ENCODE measurements at regions not wholly inside any gene's neighbourhood (a gene's known extent, or its start where the extent isn't known, plus 50 kb on each side); places are given as distances from the start of the nearest gene placed in this dataset.

GRCh38 chr9:115262477-115262876 lies 144.5 kb upstream of the TNC start:
- DNase-seq, result no peak

GRCh38 chr9:115262952-115263351 lies 145.0 kb upstream of the TNC start:
- no peak for DNase-seq

GRCh38 chr9:115263371-115264075 lies 145.6 kb upstream of the TNC start:
- DNase-seq, result no peak

- DNase-seq, result no peak
Measured at GRCh38 chr9:115264313-115264712, 146.4 kb upstream of the TNC start.

DNA sequence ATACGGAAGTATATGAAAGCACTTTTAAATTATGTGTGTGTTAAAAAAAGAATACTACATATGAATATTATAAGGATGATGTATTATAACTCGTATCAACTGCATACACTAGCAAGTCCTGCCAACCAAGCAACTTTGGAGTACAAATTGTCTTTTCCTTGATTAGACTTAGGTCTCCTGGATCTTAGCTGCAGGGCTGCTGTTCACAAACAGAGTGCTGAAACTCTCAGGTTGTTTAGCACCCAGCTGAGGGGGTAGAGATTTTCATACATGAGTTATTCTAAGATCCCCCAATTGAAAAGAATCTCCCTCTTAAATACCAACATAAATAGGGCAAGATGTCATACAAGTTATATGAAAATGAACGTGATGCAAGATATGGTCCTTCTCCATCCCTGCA lies 149.8 kb upstream of the TNC start:
- no peak for DNase-seq

DNA sequence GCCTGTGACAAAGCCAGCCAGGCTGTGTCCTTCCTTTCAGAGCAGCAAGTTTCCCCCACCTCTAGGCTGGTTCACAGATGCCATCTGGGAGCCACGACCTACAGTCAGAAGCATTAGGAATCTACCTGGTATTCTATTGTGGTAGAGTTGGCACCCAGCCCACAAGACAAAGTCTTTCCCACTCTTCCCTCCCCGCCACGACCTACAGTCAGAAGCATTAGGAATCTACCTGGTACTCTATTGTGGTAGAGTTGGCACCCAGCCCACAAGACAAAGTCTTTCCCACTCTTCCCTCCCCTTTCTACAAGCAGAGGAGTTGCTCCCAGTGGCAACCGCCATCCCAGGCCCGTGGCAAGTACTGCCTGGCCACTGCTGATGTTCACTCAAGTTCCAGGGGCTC lies 157.8 kb upstream of the TNC start:
- no peak for DNase-seq

DNA sequence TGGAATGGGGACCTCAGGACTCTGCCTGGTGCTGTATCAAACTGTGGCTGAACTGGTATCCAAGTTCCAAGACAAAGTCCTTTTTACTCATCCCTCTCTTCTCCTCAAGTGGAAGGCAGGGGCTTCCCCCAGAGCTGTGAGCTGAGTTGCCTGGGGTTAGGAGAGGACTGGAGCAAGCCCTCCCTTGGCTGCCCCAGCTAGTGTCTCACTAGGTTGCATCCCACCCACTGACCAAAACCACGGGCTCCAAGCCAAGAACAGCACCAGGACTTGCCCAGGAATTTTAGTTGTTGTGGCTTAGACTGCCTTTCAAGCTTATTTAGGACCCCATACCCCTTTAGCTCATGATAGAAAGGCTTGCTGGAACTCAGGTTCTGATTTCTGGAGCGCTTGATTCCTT lies 158.7 kb upstream of the TNC start:
- DNase-seq, result no peak

GRCh38 chr9:115277301-115277700 lies 159.3 kb upstream of the TNC start:
- no peak for DNase-seq

DNA sequence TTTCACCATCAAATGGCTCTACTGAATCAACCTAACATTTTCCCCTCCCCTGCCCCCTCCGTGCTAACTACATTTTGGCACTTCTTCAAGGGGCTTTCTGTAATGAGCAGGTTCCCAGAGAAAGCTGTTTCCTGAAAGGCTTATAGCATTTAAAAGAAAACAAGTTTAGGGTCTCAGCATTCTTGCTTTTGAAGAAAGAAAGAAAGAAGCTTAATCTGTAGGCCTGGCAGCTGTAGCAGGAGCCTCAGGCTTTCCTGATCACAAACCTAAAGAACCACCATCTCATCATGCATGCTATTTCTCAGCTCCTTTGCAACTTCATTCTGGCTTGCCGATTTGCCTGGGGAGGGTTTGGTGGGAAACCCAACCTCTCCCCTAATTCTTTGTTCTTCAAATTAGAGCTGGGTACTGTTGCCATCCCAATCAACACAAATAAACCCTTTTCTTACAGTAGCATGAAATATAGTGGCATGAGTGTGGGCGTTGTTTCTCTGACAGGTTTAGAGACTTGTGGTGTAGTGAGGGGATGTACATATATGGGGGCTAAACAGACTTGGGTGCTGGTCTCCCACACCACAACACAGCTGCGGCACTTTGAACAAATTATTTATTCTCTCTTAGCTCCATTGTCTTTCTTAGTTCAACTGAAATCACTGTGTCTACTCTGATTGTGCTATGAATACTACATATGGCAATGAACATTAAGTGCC lies 160.5 kb upstream of the TNC start:
- DNase-seq, result no peak

DNA sequence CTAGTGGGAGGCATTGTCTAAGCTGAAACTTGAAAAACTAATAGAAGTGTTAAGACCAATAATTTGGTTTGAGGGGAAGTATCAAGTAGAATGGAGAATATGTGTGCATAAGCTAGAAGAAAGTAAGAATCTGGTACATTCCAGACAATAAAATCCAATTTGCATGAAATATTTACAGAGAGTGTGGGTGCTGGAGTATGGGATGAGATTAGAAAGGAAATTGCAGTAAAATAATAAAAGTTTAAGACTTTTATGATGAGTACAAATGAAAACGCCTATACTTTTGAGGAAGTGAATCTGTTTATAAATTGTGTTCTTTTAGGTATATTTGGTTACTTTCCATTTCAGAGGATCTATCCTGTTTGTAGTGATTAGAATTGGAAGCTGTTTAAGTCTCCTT lies 165.4 kb upstream of the TNC start:
- no peak for DNase-seq

DNA sequence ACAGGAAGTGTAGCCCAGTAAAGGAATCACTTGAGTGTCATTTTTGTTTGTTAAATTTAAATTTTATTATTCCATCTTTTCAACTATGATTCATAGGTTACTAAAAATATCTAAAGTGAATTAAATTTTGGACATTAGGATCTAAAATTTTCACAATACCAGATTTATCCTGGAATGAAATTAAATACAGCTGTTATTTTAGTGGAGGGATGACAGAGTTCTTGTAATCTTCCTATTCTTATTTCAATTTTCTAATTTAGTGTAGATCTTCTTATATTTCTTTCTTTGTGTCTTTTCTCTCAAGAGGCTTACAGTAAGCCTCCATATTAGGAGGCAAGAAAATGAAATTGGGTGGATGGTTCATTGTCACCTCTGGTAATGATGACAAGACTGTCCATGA lies 167.9 kb upstream of the TNC start:
- DNase-seq, result no peak

DNA sequence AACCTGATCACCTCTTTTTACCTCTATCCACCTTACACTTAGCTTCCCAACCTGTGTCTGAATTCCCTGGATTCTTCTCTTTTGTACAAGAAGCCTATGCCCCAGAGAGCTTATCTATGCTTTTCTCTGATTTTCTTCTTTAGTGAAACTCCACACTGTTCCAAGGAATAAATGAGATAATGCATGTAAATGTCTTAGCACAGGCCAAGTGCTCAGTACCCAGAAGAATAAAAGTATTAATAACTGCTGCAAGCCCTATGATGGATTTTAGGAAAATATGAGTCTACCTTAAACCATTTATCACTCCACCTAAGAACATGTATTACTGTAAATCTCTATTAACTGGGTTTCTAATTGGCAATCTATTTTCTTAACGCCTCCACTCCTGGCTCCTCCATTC lies 168.5 kb upstream of the TNC start:
- DNase-seq, result no peak

GRCh38 chr9:115289757-115290208 lies 171.8 kb upstream of the TNC start:
- no peak for DNase-seq

DNA sequence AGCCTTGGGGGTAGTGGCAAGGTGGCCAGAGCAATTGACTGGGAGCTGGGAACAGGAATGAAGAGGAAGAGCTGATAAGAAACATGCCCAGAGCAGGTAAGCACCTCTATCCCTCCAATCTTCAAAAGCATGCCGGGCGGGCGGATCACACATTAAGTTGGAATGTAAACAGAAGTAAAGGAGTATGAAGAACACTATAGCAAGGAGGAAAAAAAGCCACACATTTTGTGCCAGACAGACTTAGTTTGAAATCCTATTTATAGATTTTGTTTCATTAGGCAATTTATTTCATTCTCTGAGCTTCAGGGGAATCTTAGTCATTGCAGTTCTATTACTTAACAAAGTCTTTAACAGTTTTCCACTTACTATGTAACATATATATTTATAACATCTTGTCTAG lies 173.9 kb upstream of the TNC start:
- no peak for DNase-seq

- no peak for DNase-seq
Measured at GRCh38 chr9:115292584-115293279, 174.8 kb upstream of the TNC start.

GRCh38 chr9:115295734-115296133 lies 177.8 kb upstream of the TNC start:
- DNase-seq, result no peak

GRCh38 chr9:115296831-115297565 lies 179.0 kb upstream of the TNC start:
- no peak for DNase-seq

DNA sequence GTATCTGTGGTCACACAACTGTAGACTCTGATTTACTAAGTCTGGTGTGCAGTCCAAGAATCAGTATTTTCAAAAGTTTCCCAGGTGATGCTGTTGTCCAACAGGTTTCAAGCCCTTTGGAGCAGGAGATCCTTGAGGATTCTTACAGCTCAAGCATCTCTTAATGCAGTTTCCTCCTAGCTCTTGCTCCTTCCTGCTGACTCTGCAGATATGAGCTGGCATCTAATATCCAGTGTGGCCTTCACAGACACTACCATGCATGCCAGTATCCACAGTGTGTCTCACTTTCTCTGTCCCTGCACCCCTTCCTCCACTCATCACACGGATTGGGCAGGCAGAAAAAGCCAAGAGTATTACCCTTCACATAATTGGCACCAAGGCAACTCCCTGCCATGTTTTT lies 182.2 kb upstream of the TNC start:
- DNase-seq, result no peak

GRCh38 chr9:115300874-115301273 lies 182.9 kb upstream of the TNC start:
- DNase-seq, result no peak

- DNase-seq, result no peak
Measured at GRCh38 chr9:115301581-115301980, 183.6 kb upstream of the TNC start.

DNA sequence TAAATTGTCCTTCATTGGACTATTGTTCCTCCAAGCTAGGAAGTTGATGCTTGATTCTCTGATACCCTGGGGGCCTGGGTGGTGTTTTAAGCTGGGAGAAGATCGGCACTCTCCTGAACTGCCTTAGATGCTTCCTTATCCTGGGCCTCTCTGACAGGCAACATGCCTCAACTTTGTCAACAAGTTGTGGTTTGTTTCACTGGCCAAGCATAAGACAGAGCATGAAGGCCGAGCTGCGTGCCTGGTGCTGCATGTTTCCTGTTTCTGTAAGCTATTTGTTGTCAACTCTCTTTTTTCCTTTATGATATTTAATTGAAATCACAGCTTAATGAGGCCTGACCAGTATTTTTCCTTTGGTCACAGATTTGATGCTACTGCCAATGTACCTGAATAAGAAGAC lies 187.6 kb upstream of the TNC start:
- DNase-seq, result no peak

DNA sequence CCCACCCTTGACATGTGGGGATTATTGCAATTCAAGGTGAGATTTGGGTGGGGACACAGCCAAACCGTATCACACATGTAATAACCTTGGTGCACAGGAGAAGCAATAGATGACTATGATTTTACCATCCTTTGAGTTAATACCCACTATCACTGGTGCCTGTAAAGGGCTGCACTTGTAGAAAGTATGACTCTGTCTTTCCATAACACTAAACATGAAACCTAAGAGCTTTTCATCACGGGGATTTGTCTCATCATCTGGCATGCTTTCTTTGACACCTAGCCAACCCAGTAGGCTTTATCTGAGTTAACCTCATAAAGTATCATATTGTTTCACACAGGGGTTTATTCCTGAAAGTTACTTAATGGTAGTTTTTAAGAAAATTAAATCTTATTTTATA lies 188.9 kb upstream of the TNC start:
- DNase-seq, result no peak

- DNase-seq, result no peak
Measured at GRCh38 chr9:115313545-115313944, 195.6 kb upstream of the TNC start.

DNA sequence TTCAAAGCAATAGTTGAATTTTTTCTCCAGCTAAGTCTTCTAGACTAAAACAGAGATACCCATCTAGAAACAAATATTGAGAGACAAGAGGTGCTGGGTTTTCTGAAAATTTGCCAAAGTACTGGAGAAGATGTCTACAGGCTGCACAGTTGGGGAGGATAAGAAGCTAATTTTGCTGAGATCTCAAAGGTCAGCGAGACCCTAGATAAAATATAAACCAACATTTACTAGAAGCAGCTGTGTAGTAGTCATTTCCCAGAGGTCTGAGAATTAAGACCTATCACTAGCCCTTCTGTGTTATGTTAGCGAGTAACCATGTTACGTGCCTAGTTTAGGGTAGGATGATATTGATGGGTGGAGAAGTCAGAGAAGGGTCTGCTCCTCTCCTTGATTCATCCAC lies 208.5 kb upstream of the TNC start:
- DNase-seq, result no peak
